BLaER1 (cell line): ENCODE measurements at regions not wholly inside any gene's neighbourhood (a gene's known extent, or its start where the extent isn't known, plus 50 kb on each side); places are given as distances from the start of the nearest gene placed in this dataset.

Experiments
- H3K27ac ChIP-seq: shearing (Covaris generic); formaldehyde crosslinking; 2 replicates; pipeline ENCODE4 v1.8.1; 2022
- H3K27me3 ChIP-seq: shearing (Covaris generic); formaldehyde crosslinking; 2 replicates; pipeline ENCODE4 v1.8.1; 2022
- H3K36me3 ChIP-seq: shearing (Covaris generic); formaldehyde crosslinking; 2 replicates; pipeline ENCODE4 v1.8.1; 2022
- H3K4me1 ChIP-seq: shearing (Covaris generic); formaldehyde crosslinking; 2 replicates; pipeline ENCODE4 v1.8.1; 2022
- H3K4me2 ChIP-seq: shearing (Covaris generic); formaldehyde crosslinking; 2 replicates; pipeline ENCODE4 v1.8.1; 2022
- H3K4me3 ChIP-seq: shearing (Covaris generic); formaldehyde crosslinking; 2 replicates; pipeline ENCODE4 v1.8.1; 2022
- H3K9ac ChIP-seq: shearing (Covaris generic); formaldehyde crosslinking; 2 replicates; pipeline ENCODE4 v1.8.1; 2022
- H3K9me3 ChIP-seq: shearing (Covaris generic); formaldehyde crosslinking; 2 replicates; pipeline ENCODE4 v1.8.1; 2022
- H4K20me1 ChIP-seq: shearing (Covaris generic); formaldehyde crosslinking; 2 replicates; pipeline ENCODE4 v1.8.1; 2022
- Cebpa-rat ChIP-seq: shearing (Covaris generic); IDR thresholded peaks from 2 replicates; pipeline ENCODE4 v1.8.1; 2022

GRCh38 chr6:71394926-71395325 lies 106.3 kb downstream of the OGFRL1 start:
- H3K27me3 ChIP-seq: no peaks in the 10 kb centered on the region
- H3K36me3 ChIP-seq: no peaks in the 10 kb centered on the region
- H3K9ac ChIP-seq: no peak overlapping the region
- peak overlapping the region; percentile 29 for H3K4me2 ChIP-seq
- peaks cover 10% of the 10 kb centered on the region; the same call in 1 of the 2 replicates for H3K9me3 ChIP-seq
- no peak overlapping the region for H3K4me3 ChIP-seq
- peaks cover 67% of the 10 kb centered on the region for H3K4me1 ChIP-seq
- no peaks in the 10 kb centered on the region for H4K20me1 ChIP-seq
- TF ChIP-seq Cebpa-rat: no peak
- peak overlapping the region; percentile 23; the same call in 1 of the 2 replicates for H3K27ac ChIP-seq

GRCh38 chr6:71395731-71396409 lies 107.3 kb downstream of the OGFRL1 start:
- H3K4me1 ChIP-seq: peaks cover 64% of the 10 kb centered on the region
- H3K9me3 ChIP-seq: peaks cover 10% of the 10 kb centered on the region; the same call in 1 of the 2 replicates
- H3K27ac ChIP-seq: peak overlapping the region; percentile 3; the same call in 1 of the 2 replicates
- no peak for TF ChIP-seq Cebpa-rat
- no peaks in the 10 kb centered on the region for H3K27me3 ChIP-seq
- no peaks in the 10 kb centered on the region for H3K36me3 ChIP-seq
- H3K4me2 ChIP-seq: peak overlapping the region; percentile 29
- H3K9ac ChIP-seq: no peak overlapping the region
- H4K20me1 ChIP-seq: no peaks in the 10 kb centered on the region
- H3K4me3 ChIP-seq: no peak overlapping the region

- H3K4me3 ChIP-seq: no peak overlapping the region
- peak overlapping the region; percentile 29 for H3K4me2 ChIP-seq
- H3K9me3 ChIP-seq: peaks cover 8% of the 10 kb centered on the region; the same call in 1 of the 2 replicates
- no peaks in the 10 kb centered on the region for H3K27me3 ChIP-seq
- TF ChIP-seq Cebpa-rat: no peak
- H3K4me1 ChIP-seq: peaks cover 59% of the 10 kb centered on the region
- no peak overlapping the region for H3K27ac ChIP-seq
- no peaks in the 10 kb centered on the region for H3K36me3 ChIP-seq
- H4K20me1 ChIP-seq: no peaks in the 10 kb centered on the region
- no peak overlapping the region for H3K9ac ChIP-seq
Measured at GRCh38 chr6:71396410-71396801, 107.8 kb downstream of the OGFRL1 start.

GRCh38 chr6:71399279-71399678 lies 110.7 kb downstream of the OGFRL1 start:
- H3K4me2 ChIP-seq: no peak overlapping the region
- H3K9me3 ChIP-seq: no peaks in the 10 kb centered on the region; the same call in 1 of the 2 replicates
- no peak for TF ChIP-seq Cebpa-rat
- no peaks in the 10 kb centered on the region for H3K27me3 ChIP-seq
- H4K20me1 ChIP-seq: no peaks in the 10 kb centered on the region
- H3K9ac ChIP-seq: no peak overlapping the region
- H3K27ac ChIP-seq: no peak overlapping the region
- H3K36me3 ChIP-seq: no peaks in the 10 kb centered on the region
- H3K4me3 ChIP-seq: no peak overlapping the region
- H3K4me1 ChIP-seq: peaks cover 44% of the 10 kb centered on the region

GRCh38 chr6:71400852-71401251 lies 112.2 kb downstream of the OGFRL1 start:
- Histone ChIP-seq H3K27ac (no peak overlapping the region), H3K4me3 (no peak overlapping the region)
- no peak for TF ChIP-seq Cebpa-rat

GRCh38 chr6:71402096-71402495 lies 113.5 kb downstream of the OGFRL1 start:
- Histone ChIP-seq H3K36me3 (no peaks in the 10 kb centered on the region), H3K4me1 (peaks cover 16% of the 10 kb centered on the region), H3K27me3 (no peaks in the 10 kb centered on the region), H3K4me2 (peak overlapping the region; percentile 42), H4K20me1 (no peaks in the 10 kb centered on the region), H3K9ac (no peak overlapping the region), H3K4me3 (no peak overlapping the region), H3K9me3 (peaks cover 4% of the 10 kb centered on the region), H3K27ac (peak overlapping the region; percentile 1; the same call in 1 of the 2 replicates)
- no peak for TF ChIP-seq Cebpa-rat

More at GRCh38 chr6:71400852-71401251, 112.2 kb downstream of the OGFRL1 start:
- Histone ChIP-seq H3K4me1 (peaks cover 29% of the 10 kb centered on the region), H3K9ac (no peak overlapping the region), H3K27me3 (no peaks in the 10 kb centered on the region), H3K36me3 (no peaks in the 10 kb centered on the region), H4K20me1 (no peaks in the 10 kb centered on the region), H3K9me3 (peaks cover 4% of the 10 kb centered on the region), H3K4me2 (peak overlapping the region; percentile 2; the same call in 1 of the 2 replicates)

GRCh38 chr6:71403422-71404134 lies 115.0 kb downstream of the OGFRL1 start:
- Histone ChIP-seq H3K9me3 (peaks cover 4% of the 10 kb centered on the region), H3K4me1 (peaks cover 24% of the 10 kb centered on the region), H3K4me2 (no peak overlapping the region), H3K4me3 (no peak overlapping the region), H3K36me3 (no peaks in the 10 kb centered on the region), H3K27me3 (no peaks in the 10 kb centered on the region), H3K9ac (no peak overlapping the region), H4K20me1 (no peaks in the 10 kb centered on the region), H3K27ac (no peak overlapping the region)
- no peak for TF ChIP-seq Cebpa-rat

GRCh38 chr6:71404145-71404966 lies 115.7 kb downstream of the OGFRL1 start:
- Histone ChIP-seq H3K4me3 (no peak overlapping the region), H3K9me3 (peaks cover 7% of the 10 kb centered on the region), H3K4me2 (no peak overlapping the region)

GRCh38 chr6:71404967-71405278 lies 116.3 kb downstream of the OGFRL1 start:
- TF ChIP-seq Cebpa-rat: no peak
- H3K36me3 ChIP-seq: no peaks in the 10 kb centered on the region

More at GRCh38 chr6:71404145-71404966, 115.7 kb downstream of the OGFRL1 start:
- no peak overlapping the region for H3K9ac ChIP-seq
- no peak for TF ChIP-seq Cebpa-rat
- H3K27ac ChIP-seq: no peak overlapping the region
- no peaks in the 10 kb centered on the region for H4K20me1 ChIP-seq
- peaks cover 32% of the 10 kb centered on the region for H3K4me1 ChIP-seq
- H3K27me3 ChIP-seq: no peaks in the 10 kb centered on the region
- H3K36me3 ChIP-seq: no peaks in the 10 kb centered on the region

More at GRCh38 chr6:71404967-71405278, 116.3 kb downstream of the OGFRL1 start:
- H3K9ac ChIP-seq: no peak overlapping the region
- H3K4me1 ChIP-seq: peaks cover 38% of the 10 kb centered on the region
- H3K27me3 ChIP-seq: no peaks in the 10 kb centered on the region
- H3K9me3 ChIP-seq: peaks cover 12% of the 10 kb centered on the region
- H3K4me2 ChIP-seq: no peak overlapping the region
- H3K27ac ChIP-seq: no peak overlapping the region
- no peaks in the 10 kb centered on the region for H4K20me1 ChIP-seq
- no peak overlapping the region for H3K4me3 ChIP-seq
